Erythroblast (primary cell): ENCODE measurements at regions not wholly inside any gene's neighbourhood (a gene's known extent, or its start where the extent isn't known, plus 50 kb on each side); places are given as distances from the start of the nearest gene placed in this dataset.

Experiments used
- DNase-seq, 2 experiments: peaks; one replicate each; lab custom pipeline; 2025; lab: John Stamatoyannopoulos, UW
- GATA1 ChIP-seq: IDR thresholded peaks from 2 replicates; pipeline ENCODE4 v1.6.1; 2011; ENCODE audit warnings: low read depth, mild to moderate bottlenecking, control low read depth, low read length, moderate library complexity
- POLR2A ChIP-seq: IDR thresholded peaks from 2 replicates; pipeline ENCODE4 v1.6.1; 2011; ENCODE audit warnings: mild to moderate bottlenecking, low read length

- no peak for DNase-seq
- TF ChIP-seq GATA1 (no peak), POLR2A (no peak)
Observed at GRCh38 chr1:58104960-58105359, 441.6 kb downstream of the OMA1 start.

- DNase-seq = no peak
- TF ChIP-seq GATA1 (no peak), POLR2A (no peak)
Observed at GRCh38 chr1:58096714-58097113, 449.8 kb downstream of the OMA1 start.

GRCh38 chr1:58095183-58095582 lies 451.3 kb downstream of the OMA1 start:
- TF ChIP-seq POLR2A = no peak
- TF ChIP-seq GATA1 = no peak
- DNase-seq = no peak

- TF ChIP-seq GATA1 (no peak), POLR2A (no peak)
- no peak for DNase-seq
Observed at GRCh38 chr1:58094221-58094620, 452.3 kb downstream of the OMA1 start.

- TF ChIP-seq POLR2A (no peak), GATA1 (no peak)
- no peak for DNase-seq
Observed at GRCh38 chr1:58090640-58091039, 455.9 kb downstream of the OMA1 start.

- TF ChIP-seq GATA1 (no peak), POLR2A (no peak)
- no peak for DNase-seq
Observed at GRCh38 chr1:58089898-58090534, 456.5 kb downstream of the OMA1 start.

GRCh38 chr1:58084266-58084665 lies 462.3 kb downstream of the OMA1 start:
- no peak for TF ChIP-seq POLR2A
- TF ChIP-seq GATA1 = no peak
- no peak for DNase-seq

GRCh38 chr1:58082596-58082995 lies 463.9 kb downstream of the OMA1 start:
- DNase-seq = no peak
- TF ChIP-seq GATA1 (no peak), POLR2A (no peak)

- no peak for DNase-seq
- TF ChIP-seq POLR2A (no peak), GATA1 (no peak)
Observed at GRCh38 chr1:58076258-58076657, 470.3 kb downstream of the OMA1 start.

GRCh38 chr1:58075188-58075578 lies 471.3 kb downstream of the OMA1 start:
- TF ChIP-seq GATA1 = no peak
- TF ChIP-seq POLR2A = no peak
- no peak for DNase-seq

- TF ChIP-seq POLR2A (no peak), GATA1 (no peak)
- DNase-seq = no peak
Observed at GRCh38 chr1:58072450-58072849, 474.1 kb downstream of the OMA1 start.

- TF ChIP-seq POLR2A = no peak
- TF ChIP-seq GATA1 = no peak
- no peak for DNase-seq
Observed at GRCh38 chr1:58067082-58067481, 479.4 kb downstream of the OMA1 start.

- peak in 1 of 2 experiments; percentile 1 for DNase-seq
- TF ChIP-seq GATA1 (no peak), POLR2A (no peak)
Observed at GRCh38 chr1:58065520-58065919, 481.0 kb downstream of the OMA1 start.

- no peak for TF ChIP-seq GATA1
- TF ChIP-seq POLR2A = no peak
- DNase-seq = no peak
Observed at GRCh38 chr1:58064166-58064565, 482.4 kb downstream of the OMA1 start.

- TF ChIP-seq POLR2A = no peak
- no peak for DNase-seq
Observed at GRCh38 chr1:58063095-58063494, 483.4 kb downstream of the OMA1 start.
